A549 (cell line): ENCODE measurements at regions not wholly inside any gene's neighbourhood (a gene's known extent, or its start where the extent isn't known, plus 50 kb on each side); places are given as distances from the start of the nearest gene placed in this dataset.

Source experiments
- ATAC-seq, 2 experiments: fragments of 200-7000 bp in 1 of 2; fragments of >200 bp in 1 of 2; cut with Nextera tagmentation in 1 of 2; cut with Tn5 transposase in 1 of 2; 3 replicates each; pipeline versions ENCODE4 v1.8.0 to v1.9.1; 2018 to 2020; ENCODE audit warnings: mild to moderate bottlenecking in 1 of 2, moderate library complexity in 1 of 2
- CTCF ChIA-PET: fragments of 300-600 bp; sonication (Branson Sonifier 250); formaldehyde crosslinking; extraction: SDS; loops from one replicate; lab custom pipeline; 2021; ENCODE audit warnings: antibody characterized with exemption, inconsistent platforms; lab: Yijun Ruan, JAX
- POLR2A ChIA-PET: fragments of 350-600 bp; formaldehyde crosslinking; extraction: SDS; loops from one replicate; lab custom pipeline; 2021; ENCODE audit warnings: antibody characterized with exemption, inconsistent platforms; lab: Yijun Ruan, JAX
- DNase-seq, 2 experiments: peaks; one replicate each; pipeline versions ENCODE4 v3.0.0 to v3.0.0-alpha.2; 2011 to 2016; ENCODE audit warnings: low read depth in 1 of 2, low spot score in 1 of 2
- FAIRE-seq: peaks from 2 replicates; lab custom pipeline; 2011; peaks lifted over from hg19 to GRCh38; lab: Jason Lieb, UNC
- H3K27ac ChIP-seq, 2 experiments: fragments of >200 bp; sonication (Bioruptor Twin); formaldehyde crosslinking; 3 replicates each; pipeline ENCODE4 v1.5.1; 2016 to 2017
- H3K4me1 ChIP-seq: fragments of >200 bp; sonication (Bioruptor Twin); formaldehyde crosslinking; 3 replicates; pipeline ENCODE4 v1.6.1; 2016
- H3K4me2 ChIP-seq: fragments of >200 bp; sonication (Bioruptor Twin); formaldehyde crosslinking; 3 replicates; pipeline ENCODE4 v1.6.1; 2016
- H3K4me3 ChIP-seq: fragments of >200 bp; sonication (Bioruptor Twin); formaldehyde crosslinking; 3 replicates; pipeline ENCODE4 v1.5.1; 2016
- H3K9me3 ChIP-seq: fragments of >200 bp; sonication (Bioruptor Twin); formaldehyde crosslinking; 3 replicates; pipeline ENCODE4 v1.6.1; 2016
- CBX2 ChIP-seq: fragments of 200-600 bp; sonication (generic); IDR thresholded peaks from 2 replicates; pipeline ENCODE4 v1.6.1; 2016; ENCODE audit warnings: low read depth, mild to moderate bottlenecking, borderline replicate concordance
- CHD2 ChIP-seq: fragments of 150-350 bp; IDR thresholded peaks from 2 replicates; pipeline ENCODE4 v1.6.1; 2014; ENCODE audit warnings: low read length; ENCODE audit not compliant: partially characterized antibody
- CHD4 ChIP-seq: fragments of 200-600 bp; sonication (generic); IDR thresholded peaks from 2 replicates; pipeline ENCODE4 v1.6.1; 2016; ENCODE audit warnings: antibody characterized with exemption, mild to moderate bottlenecking, borderline replicate concordance
- CTCF ChIP-seq: fragments of >200 bp; sonication (Bioruptor Twin); formaldehyde crosslinking; IDR thresholded peaks from 3 replicates; pipeline ENCODE4 v1.5.1; 2016
- EHMT2 ChIP-seq: fragments of 200-600 bp; sonication (generic); IDR thresholded peaks from 2 replicates; pipeline ENCODE4 v1.6.1; 2016; ENCODE audit warnings: antibody characterized with exemption, low read depth, mild to moderate bottlenecking, moderate library complexity
- ELK1 ChIP-seq: fragments of 150-350 bp; IDR thresholded peaks from 2 replicates; pipeline ENCODE4 v1.6.1; 2014; ENCODE audit warnings: low read depth, mild to moderate bottlenecking, low read length
- ESRRA ChIP-seq: fragments of 150-350 bp; IDR thresholded peaks from 2 replicates; pipeline ENCODE4 v1.6.1; 2014; ENCODE audit warnings: mild to moderate bottlenecking, low read length, borderline replicate concordance
- FOSB ChIP-seq: fragments of 250-450 bp; sonication (Bioruptor Pico); IDR thresholded peaks from 2 replicates; pipeline ENCODE4 v1.5.0; 2020; ENCODE audit warnings: mild to moderate bottlenecking, moderate library complexity
- FOSL2 ChIP-seq, 2 experiments: fragments of 450-650 bp in 1 of 2; fragments of >200 bp in 1 of 2; sonication (Bioruptor Twin) in 1 of 2; formaldehyde crosslinking; IDR thresholded peaks; 2 replicates each; pipeline versions ENCODE4 v1.5.0 to v1.6.1; 2016 to 2020; ENCODE audit warnings: mild to moderate bottlenecking in 1 of 2, moderate library complexity in 1 of 2
- FOXS1 ChIP-seq: fragments of 250-450 bp; sonication (Bioruptor Pico); IDR thresholded peaks from 2 replicates; pipeline ENCODE4 v1.5.0; 2020; ENCODE audit warnings: mild to moderate bottlenecking, moderate library complexity
- GATA3 ChIP-seq: IDR thresholded peaks from 2 replicates; pipeline ENCODE4 v1.6.1; 2012; ENCODE audit warnings: borderline replicate concordance
- HMGXB4 ChIP-seq: fragments of 250-450 bp; sonication (Bioruptor Pico); IDR thresholded peaks from 2 replicates; pipeline ENCODE4 v1.5.0; 2021; ENCODE audit warnings: mild to moderate bottlenecking, moderate library complexity, borderline replicate concordance
- HOXA7 ChIP-seq: fragments of 250-450 bp; sonication (Bioruptor Pico); IDR thresholded peaks from 2 replicates; pipeline ENCODE4 v1.5.0; 2020; ENCODE audit warnings: mild to moderate bottlenecking, moderate library complexity
- JUNB ChIP-seq: fragments of >200 bp; sonication (Bioruptor Twin); formaldehyde crosslinking; IDR thresholded peaks from 2 replicates; pipeline ENCODE4 v1.6.1; 2016
- KDM5A ChIP-seq: fragments of 200-600 bp; sonication (generic); IDR thresholded peaks from 2 replicates; pipeline ENCODE4 v1.6.1; 2016; ENCODE audit warnings: antibody characterized with exemption, mild to moderate bottlenecking
- MAFK ChIP-seq: fragments of 450-650 bp; IDR thresholded peaks from 2 replicates; pipeline ENCODE4 v1.6.1; 2014; ENCODE audit not compliant: partially characterized antibody
- MAX ChIP-seq: IDR thresholded peaks from 2 replicates; pipeline ENCODE4 v1.6.1; 2012
- NPAS2 ChIP-seq: fragments of 250-450 bp; sonication (Bioruptor Pico); IDR thresholded peaks from 2 replicates; pipeline ENCODE4 v1.8.0; 2022; ENCODE audit warnings: mild to moderate bottlenecking, moderate library complexity, borderline replicate concordance
- PHF8 ChIP-seq: fragments of 200-600 bp; sonication (generic); IDR thresholded peaks from 2 replicates; pipeline ENCODE4 v1.6.1; 2016; ENCODE audit warnings: low read depth, mild to moderate bottlenecking, antibody characterized with exemption, moderate library complexity, borderline replicate concordance
- SMC3 ChIP-seq: fragments of >200 bp; sonication (Bioruptor Twin); formaldehyde crosslinking; IDR thresholded peaks from 3 replicates; pipeline ENCODE4 v1.6.1; 2018; ENCODE audit warnings: inconsistent platforms
- TP53 ChIP-seq: fragments of 250-450 bp; sonication (Bioruptor Pico); IDR thresholded peaks from 2 replicates; pipeline ENCODE4 v1.5.0; 2021; ENCODE audit warnings: mild to moderate bottlenecking, moderate library complexity
- USF2 ChIP-seq: fragments of 450-650 bp; IDR thresholded peaks from 2 replicates; pipeline ENCODE4 v1.6.1; 2014; ENCODE audit warnings: antibody characterized with exemption
- WGBS: methylation state at CpG from one replicate; pipeline ENCODE4 v1.1.6; 2017; ENCODE audit errors: missing lambda C conversion rate; 5-methylcytosine and 5-hydroxymethylcytosine counted together

GRCh38 chr10:29117781-29118180 lies 171.1 kb upstream of the LYZL1 start:
- H3K4me2 ChIP-seq: no peak overlapping the region
- H3K9me3 ChIP-seq: peaks cover 46% of the 10 kb centered on the region
- POLR2A ChIA-PET: no interaction called here
- no peak for TF ChIP-seq NPAS2 (CRISPR knock-in tag)
- TF ChIP-seq ESRRA: no peak
- no peak for TF ChIP-seq HMGXB4 (CRISPR knock-in tag)
- TF ChIP-seq ELK1: no peak
- no peak for TF ChIP-seq HOXA7 (CRISPR knock-in tag)
- no peak for FAIRE-seq
- H3K4me3 ChIP-seq: no peak overlapping the region
- no peak for ATAC-seq
- no peak for DNase-seq
- H3K4me1 ChIP-seq: peaks cover 19% of the 10 kb centered on the region
- H3K27ac ChIP-seq: no peak overlapping the region
- CTCF ChIA-PET: interaction anchor here (0.9 to 1.5 kb wide), 5 partner anchors 9 to 441 kb away, joined by 3 to 4 read pairs (median 3); no protein-coding TSS in a partner anchor

GRCh38 chr10:29119374-29119773 lies 169.5 kb upstream of the LYZL1 start:
- 79% methylated on average over 8 of the region's 8 CpGs for WGBS
- no peak overlapping the region for H3K4me3 ChIP-seq
- peak; percentile 20; the same call in 2 of the 3 replicates for TF ChIP-seq CTCF
- TF ChIP-seq FOSB (CRISPR knock-in tag): no peak
- peak overlapping the region; percentile 75 to 78 for H3K27ac ChIP-seq
- H3K4me1 ChIP-seq: peaks cover 19% of the 10 kb centered on the region
- H3K4me2 ChIP-seq: peak overlapping the region; percentile 73
- DNase-seq: peak in 1 of 2 experiments; percentile 30
- ATAC-seq: no peak
- CTCF ChIA-PET: interaction anchor here (0.7 to 2.0 kb wide), 8 partner anchors 10 to 456 kb away, joined by 3 to 9 read pairs (median 4); no protein-coding TSS in a partner anchor
- H3K9me3 ChIP-seq: peaks cover 46% of the 10 kb centered on the region
- POLR2A ChIA-PET: no interaction called here
- no peak for FAIRE-seq

- CTCF ChIA-PET: interaction anchor here (0.7 to 2.0 kb wide), 5 partner anchors 11 to 456 kb away, joined by 3 to 9 read pairs (median 4); no protein-coding TSS in a partner anchor
- POLR2A ChIA-PET: no interaction called here
- H3K4me2 ChIP-seq: peak overlapping the region; percentile 73
- peaks cover 45% of the 10 kb centered on the region for H3K9me3 ChIP-seq
- H3K4me1 ChIP-seq: peaks cover 19% of the 10 kb centered on the region
- ATAC-seq (peak; percentile 95 to 99), FAIRE-seq (peak; percentile 96), DNase-seq (peak; percentile 73 to 77)
- H3K27ac ChIP-seq: peak overlapping the region; percentile 75 to 78
- WGBS: 5% methylated on average over 3 of the region's 3 CpGs
- H3K4me3 ChIP-seq: no peak overlapping the region
- peak; percentile 25 for TF ChIP-seq MAFK
- TF ChIP-seq EHMT2: no peak
- TF ChIP-seq FOXS1: 0 out of 2 replicates have a peak, but pooled peaks have one; percentile 35
- TF ChIP-seq GATA3: peak; percentile 77; the same call in 1 of the 2 replicates
- TF ChIP-seq PHF8: no peak
- TF ChIP-seq FOSL2 (IDR thresholded peaks at IDR 0.05): peak; percentile 87
- TF ChIP-seq FOSL2 (CRISPR knock-in tag; IDR thresholded peaks at IDR 0.05): peak; percentile 90
- TF ChIP-seq KDM5A: no peak
- TF ChIP-seq MAX: 0 out of 2 replicates have a peak, but pooled peaks have one; percentile 40
- TF ChIP-seq CBX2: no peak
- TF ChIP-seq ESRRA: no peak
- no peak for TF ChIP-seq TP53 (CRISPR knock-in tag)
- no peak for TF ChIP-seq CHD4
- TF ChIP-seq ELK1: no peak
- no peak for TF ChIP-seq CHD2
- TF ChIP-seq USF2: no peak
- TF ChIP-seq CTCF: no peak
- peak; percentile 49; the same call in 1 of the 3 replicates for TF ChIP-seq SMC3
- peak; percentile 92 for TF ChIP-seq JUNB
These were observed 168.7 kb upstream of the LYZL1 start for GRCh38 chr10:29120216-29120615.
